A172 (cell line): ENCODE measurements at regions not wholly inside any gene's neighbourhood (a gene's known extent, or its start where the extent isn't known, plus 50 kb on each side); places are given as distances from the start of the nearest gene placed in this dataset.
A peak's percentile ranks its signal among the peaks of the same experiment; 100 is the strongest.

Experiments
- DNase-seq: peaks from one replicate; pipeline ENCODE4 v3.0.0-alpha.2; 2015; ENCODE audit warnings: low spot score

- no peak for DNase-seq
These were observed 363.5 kb downstream of the DEPDC1B start for GRCh38 chr5:60336491-60336890.

- no peak for DNase-seq
These were observed 364.1 kb downstream of the DEPDC1B start for GRCh38 chr5:60335913-60336312.

- peak; percentile 79 for DNase-seq
These were observed 365.7 kb downstream of the DEPDC1B start for GRCh38 chr5:60334281-60334713.

- peak; percentile 40 for DNase-seq
These were observed 366.9 kb downstream of the DEPDC1B start for GRCh38 chr5:60333005-60333571.

- DNase-seq = peak; percentile 43
These were observed 367.5 kb downstream of the DEPDC1B start for GRCh38 chr5:60332244-60333004.

DNA sequence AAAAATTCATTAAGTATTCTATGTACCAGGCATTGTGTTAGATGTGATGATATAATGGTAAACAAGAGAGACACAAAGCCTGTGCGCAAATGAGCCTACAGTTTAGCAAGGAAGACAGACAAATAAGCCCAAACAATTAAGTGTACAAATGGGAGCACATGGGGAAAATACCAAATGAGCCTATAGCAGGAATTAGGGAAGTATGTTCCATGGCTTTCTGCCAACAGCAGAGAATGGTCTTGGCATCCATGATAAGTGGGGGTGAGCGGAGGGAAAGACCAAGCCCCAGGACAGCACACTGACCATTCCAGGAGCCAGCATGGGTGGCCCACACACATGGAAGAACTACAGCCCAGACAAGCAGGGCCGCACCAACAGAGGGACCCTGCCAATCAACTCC lies 369.7 kb downstream of the DEPDC1B start:
- DNase-seq = no peak

- no peak for DNase-seq
These were observed 374.1 kb downstream of the DEPDC1B start for GRCh38 chr5:60325870-60326269.

- DNase-seq = no peak
These were observed 376.4 kb downstream of the DEPDC1B start for GRCh38 chr5:60323596-60323995.

DNA sequence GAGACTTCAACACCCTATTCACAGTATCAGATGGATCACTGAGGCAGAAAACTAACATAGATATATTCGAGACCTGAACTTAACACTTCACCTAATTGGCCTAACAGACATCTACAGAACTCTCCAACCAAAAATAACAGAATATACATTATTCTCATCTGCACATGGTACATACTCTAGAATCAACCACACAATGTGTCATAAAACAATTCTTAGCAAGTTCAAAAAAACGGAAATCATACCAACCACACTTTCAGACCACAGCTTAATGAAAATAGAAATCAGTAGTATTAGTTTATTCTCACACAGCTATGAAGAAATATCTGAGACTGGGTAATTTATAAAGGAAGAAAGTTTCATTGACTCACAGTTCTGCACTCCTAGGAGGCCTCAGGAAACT lies 387.9 kb downstream of the DEPDC1B start:
- no peak for DNase-seq

- no peak for DNase-seq
These were observed 400.0 kb downstream of the DEPDC1B start for GRCh38 chr5:60299944-60300343.

DNA sequence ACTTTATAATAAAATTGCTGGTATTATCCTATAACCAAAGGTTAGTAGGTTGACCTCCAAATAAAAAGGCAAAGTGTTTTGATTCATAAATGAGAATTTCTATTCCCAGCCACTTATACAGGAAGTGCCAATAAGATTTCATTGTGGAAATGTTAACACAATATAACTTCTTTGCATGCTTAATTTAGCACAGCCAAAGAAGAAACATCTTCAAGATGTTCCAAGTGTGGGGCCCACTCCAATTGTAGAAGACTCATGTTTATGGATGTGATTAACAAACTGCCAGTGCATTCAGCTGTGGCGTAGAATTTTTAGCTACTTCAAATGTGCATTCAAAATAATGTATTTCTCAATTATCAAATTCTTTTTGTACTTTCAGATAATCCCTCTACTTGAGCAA lies 402.3 kb downstream of the DEPDC1B start:
- no peak for DNase-seq

- DNase-seq = peak; percentile 56
These were observed 401.9 kb upstream of the PDE4D start for GRCh38 chr5:60295423-60295822.

DNA sequence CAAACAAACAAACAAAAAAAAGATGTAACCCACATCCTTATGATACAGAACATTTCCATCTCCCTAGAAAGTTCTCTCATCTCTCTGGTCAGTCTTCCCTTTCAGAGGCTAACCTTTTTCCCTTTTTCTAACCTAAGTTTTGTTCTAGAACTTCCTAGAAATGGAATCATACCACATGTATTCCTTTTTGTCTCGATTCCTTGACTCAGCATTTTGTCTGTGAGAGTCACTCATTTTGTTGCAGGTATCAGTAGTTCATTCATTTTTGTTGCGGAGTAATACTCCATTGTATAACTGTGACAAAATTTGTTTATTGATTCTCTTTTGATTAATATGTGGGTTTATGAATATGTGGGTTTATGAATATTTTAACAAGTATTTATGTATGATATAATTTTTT lies 400.0 kb upstream of the PDE4D start:
- no peak for DNase-seq

DNA sequence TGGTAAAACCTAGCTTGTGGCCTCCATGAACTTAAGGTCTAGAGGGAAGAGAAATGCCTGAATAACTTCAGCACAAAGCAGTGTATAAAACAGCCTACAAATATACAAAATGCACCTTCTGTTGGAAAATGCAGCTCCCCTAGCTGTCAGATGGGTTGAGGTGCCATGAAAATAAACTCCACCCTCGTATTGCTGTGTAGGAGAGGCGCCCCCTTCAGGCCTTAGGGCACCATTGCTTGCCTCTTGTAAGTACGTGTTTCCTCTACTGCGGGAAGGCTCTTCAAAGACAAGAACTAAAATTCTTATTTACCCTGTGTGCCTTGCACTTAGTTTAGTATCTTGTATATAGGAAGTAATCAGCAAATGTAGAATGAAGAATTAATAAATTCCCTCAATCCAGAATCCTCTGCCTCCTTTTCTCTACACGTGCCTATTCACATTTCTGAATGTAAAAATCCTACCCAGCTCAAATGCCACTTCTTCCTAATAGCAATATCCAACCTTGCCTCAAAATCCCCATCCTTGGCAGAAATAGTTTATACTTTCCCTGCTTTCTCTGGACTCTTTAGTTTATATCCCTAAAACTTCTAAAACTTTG lies 393.7 kb upstream of the PDE4D start:
- peak; percentile 83 for DNase-seq

DNA sequence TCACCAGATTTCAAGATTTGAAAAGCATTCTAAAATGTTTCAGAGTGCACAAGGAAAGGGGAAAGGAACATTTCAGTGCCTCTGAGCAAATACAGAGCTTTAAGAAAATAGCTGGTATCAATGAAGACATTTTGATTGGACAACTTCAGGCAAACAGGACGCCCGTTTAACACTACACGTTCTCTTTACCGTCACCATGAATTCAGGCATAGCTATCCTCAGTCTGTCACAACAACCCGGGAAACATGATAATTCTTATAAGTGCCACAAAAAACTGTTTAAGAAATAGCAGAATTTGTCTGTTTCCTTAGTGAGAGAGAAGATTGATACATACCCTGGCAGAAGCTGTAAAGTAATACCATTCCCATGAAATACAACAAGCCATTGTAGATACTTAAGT lies 392.4 kb upstream of the PDE4D start:
- no peak for DNase-seq

GRCh38 chr5:60280943-60281342 lies 387.4 kb upstream of the PDE4D start:
- DNase-seq = no peak

DNA sequence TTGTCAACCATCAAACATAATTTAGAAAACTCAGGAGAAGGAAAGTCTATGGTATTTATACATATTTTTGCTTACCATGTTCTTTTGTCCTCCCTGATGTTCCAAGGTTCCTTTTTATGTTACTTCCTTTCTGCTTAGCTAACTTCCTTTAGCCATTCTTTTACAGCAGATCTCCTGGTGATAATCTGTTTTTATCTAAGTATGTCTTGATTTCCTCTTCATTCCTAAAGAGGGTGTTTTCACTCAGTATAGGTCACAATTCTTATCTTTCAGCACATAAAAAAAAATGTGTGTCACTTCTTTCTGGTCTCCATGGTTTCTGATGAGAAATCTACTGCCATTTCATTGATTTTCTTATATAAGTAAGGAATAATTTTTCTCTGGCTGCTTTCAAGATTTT lies 384.4 kb upstream of the PDE4D start:
- no peak for DNase-seq

DNA sequence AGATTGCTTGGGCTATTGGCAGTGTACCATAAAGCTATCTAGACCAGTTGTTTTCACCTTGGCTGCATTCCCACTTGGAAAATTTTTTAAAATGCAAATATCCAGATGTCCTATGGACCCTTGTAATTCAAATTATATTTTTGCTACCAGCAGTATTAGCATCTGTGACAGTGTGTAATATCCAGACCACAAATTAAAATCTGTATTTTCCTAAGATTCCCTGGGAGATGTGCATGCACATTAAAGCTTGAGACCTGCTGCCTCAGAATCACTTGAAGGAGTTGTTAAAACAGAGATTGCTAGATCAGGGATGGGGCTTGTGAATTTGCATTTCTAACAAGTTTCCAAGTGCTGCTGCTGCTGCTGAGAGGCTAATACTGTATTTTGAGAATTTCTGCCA lies 381.2 kb upstream of the PDE4D start:
- no peak for DNase-seq

DNA sequence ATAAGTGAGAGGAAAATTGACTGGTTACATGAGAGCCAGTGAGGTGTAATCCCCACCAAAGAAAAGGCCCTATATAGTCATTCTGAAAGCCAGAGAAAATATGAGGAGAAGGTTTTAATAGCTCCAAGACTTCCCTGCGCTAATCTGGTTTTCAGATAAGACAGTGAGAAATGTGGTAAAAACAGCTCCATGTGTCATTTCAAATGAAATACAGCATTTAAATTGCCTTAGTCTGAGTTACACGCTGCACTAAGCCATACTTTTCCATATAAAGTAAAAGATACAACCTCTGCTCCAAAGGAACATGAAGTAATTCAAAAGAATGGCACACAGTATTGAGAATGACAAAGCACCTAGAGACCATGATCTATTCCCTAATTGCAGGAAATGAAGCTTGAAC lies 378.0 kb upstream of the PDE4D start:
- DNase-seq = peak; percentile 23

DNA sequence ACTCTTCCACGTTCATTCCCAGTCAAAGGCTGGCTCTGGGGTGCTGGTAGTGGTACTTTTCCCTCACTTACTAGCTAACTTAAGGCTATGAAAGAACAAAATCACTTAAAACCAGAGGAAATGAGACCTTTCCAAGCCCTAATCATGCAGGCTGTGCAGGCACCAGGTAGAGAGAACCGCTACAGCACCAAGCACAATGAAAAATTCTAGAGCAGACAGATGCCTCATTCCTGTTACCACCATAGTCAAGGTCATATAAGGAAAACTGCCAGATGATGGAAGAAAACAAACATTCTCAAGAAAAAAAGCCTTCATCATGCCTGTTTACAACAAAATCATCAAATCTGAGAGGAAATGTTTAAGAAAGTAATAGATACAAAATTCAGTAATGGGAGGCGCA lies 374.4 kb upstream of the PDE4D start:
- no peak for DNase-seq

GRCh38 chr5:60263346-60263745 lies 369.8 kb upstream of the PDE4D start:
- DNase-seq = no peak

- DNase-seq = no peak
These were observed 369.2 kb upstream of the PDE4D start for GRCh38 chr5:60262576-60263295.

DNA sequence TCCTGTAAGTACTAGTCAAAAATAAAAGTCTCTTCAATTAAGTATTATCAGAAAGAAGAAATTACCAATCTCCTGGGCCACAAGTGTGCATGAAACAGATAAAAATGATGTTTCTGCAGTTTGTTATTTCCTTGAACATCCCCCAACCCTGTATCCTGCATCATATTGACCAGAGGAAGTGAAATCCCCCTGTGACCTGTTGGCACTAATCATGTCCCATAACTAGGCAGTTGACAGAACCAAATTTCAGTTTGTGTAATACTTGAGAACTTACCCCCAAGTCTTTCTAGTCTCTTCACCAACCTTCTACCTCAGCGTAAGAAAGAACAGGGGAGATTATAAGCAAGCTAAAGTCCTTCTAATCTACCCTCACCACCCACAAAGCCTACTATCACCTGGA lies 368.2 kb upstream of the PDE4D start:
- no peak for DNase-seq
